GM19468 (cell line): ENCODE measurements at regions not wholly inside any gene's neighbourhood (a gene's known extent, or its start where the extent isn't known, plus 50 kb on each side); places are given as distances from the start of the nearest gene placed in this dataset.

Source experiments
- ATAC-seq: cut with Tn5 transposase; IDR thresholded peaks from one replicate; pipeline ENCODE4 v1.9.1; 2021; ENCODE audit warnings: mild to moderate bottlenecking, moderate library complexity, moderate number of reproducible peaks; ENCODE audit not compliant: unreplicated experiment; ENCODE audit errors: extremely low read depth

DNA sequence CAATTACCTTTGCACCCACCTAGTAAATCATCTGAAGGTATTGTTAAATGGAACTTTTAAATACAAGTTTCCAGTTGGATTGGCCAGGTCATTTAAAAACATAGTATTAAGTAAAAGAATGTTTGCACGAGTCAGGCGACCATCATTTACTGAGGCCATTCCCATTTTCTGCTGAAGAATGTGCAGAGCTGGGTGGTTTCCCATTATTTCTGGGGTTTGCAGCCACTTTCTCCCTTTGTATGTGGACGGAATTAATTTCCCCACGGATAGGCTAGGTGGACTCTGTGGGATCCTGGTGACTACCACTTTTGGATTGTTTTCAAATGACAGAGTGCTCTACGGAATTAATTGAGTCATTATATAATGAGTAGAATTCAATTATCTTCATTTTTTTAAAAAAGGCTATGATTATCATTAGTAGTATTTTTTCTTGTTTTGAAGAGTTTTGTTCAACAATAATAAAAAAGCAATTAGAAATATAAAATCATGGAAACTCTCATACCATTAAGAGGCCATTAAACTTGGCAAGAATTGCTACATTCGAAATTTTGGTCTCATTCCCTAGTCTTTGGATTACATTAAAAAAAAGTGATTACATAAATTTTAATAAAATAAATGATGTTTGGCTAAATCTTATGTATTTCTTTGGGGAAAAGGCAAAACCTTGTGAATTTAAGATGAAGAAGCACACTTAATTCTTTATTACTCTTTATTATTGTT is 120.4 kb upstream of the FZD8 start:
- ATAC-seq = no peak

DNA sequence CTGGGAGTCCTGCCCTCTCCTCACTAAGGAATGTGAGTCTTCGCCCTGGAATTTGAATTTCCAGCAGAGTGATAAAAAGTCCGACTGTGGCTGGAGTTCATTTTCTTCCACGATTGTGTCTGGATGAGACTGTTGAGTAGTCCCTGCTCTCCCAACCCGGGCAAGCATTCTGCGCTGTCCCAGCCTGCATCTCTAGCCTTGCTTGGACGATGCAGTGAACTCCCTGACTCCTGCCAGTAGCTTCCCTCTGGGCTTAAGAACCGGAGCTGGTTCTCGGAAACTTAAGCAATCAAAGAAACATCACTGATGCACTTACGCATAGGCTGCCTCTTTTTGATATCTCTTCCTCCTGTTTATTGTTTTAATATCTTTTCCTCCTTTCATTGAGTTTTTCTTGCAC is 116.0 kb upstream of the FZD8 start:
- ATAC-seq = no peak

DNA sequence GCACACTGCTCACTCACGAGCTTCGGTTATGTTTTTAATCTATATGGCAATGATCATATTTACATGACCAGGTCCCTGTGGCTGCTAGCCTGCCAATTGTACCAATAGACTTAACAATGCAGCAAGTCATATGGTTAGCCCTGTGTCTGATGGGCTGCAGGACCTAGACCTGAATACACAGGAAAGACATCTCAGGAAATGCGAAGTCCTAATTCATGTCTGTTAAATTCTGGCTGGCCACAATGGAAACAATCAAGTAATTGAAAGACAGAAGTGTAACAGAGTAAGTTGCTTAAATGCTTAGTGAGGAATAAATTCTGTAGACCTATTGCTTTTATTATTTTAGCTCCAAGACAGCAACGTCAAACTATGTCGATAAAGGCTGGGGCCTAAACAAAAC is 112.4 kb upstream of the FZD8 start:
- no peak for ATAC-seq

DNA sequence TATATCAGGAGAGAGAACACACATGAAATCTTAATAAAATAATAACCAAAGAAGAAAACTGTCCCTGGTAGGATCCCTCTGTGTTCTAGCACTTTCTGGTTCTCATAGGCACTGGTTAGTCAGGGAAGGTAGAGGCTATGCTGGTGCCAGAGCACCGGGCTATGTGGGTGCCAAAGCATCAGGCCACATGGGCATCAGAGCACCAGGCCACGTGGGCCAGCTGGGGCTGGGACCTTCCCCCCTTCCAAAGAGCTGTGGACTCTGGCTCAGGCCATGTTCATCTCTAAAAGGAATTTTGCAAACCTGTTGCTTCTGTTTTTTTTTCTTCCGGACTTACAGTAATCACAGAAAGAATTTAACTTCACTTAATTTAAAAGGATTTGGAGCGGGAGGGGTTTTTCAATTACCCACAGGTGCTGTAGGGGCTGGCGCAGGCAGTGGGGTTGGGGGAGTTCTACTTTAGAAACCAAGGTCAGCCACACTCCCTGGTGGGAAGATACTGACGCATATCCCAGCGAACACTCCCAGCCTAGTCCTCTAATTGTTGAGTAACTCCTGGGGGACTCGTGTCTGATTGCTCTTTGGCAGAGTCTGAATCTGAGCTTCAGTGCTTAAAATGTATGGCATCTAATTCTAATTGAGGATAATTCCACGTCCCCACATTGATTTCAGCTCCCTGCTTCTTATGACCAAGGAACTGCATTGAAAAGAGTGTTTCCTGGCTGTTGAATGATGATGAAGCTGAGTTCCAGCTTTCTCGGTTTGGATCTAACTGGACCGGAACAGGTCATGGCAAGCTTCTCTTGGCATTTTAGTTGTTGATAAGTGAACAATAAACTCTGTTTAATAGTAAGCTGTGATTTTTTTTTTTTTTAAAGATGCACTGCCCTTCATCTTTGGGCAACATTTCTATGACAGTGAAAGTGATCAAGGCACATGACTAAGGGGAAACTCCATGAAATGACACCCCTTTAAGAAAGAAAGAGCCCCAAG is 110.7 kb upstream of the FZD8 start:
- ATAC-seq = no peak

DNA sequence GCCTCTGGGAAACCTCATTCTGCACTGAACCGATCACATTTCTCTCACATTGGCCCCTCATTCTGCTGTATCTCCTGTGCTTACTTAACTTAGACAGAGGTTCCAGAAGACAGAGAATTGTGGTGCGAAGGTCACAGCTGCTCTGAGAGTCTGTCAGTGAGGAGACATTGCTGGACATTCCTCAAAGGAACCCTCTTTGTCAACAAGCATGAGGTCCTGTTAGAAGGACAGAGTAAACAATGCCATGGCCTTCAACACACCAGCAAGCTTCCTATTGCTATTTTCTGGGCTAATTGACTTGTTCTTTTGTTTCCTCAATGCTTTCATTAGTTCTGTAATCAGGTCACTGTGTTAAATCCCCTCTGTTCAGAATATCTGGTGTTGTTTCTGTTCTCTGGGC is 109.3 kb upstream of the FZD8 start:
- no peak for ATAC-seq

DNA sequence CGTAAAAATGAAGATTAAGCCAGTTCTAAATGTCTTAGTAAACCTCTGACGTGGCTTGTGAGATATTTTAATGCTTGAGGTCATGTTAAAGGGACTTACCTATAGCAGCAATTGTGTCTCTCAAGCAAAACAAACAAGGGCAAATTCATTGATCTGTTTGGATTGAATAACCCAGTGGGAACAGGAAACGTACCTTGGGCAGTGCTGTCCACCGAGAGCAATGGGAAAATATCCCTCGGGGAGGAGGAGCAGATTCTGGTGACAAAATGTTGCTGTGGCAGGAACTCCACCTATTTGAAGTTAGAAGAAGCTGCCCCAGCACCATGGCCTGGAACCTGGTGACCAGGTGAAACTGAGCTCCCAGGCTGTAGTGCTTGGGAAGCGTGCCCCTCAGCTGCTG is 107.1 kb upstream of the FZD8 start:
- no peak for ATAC-seq

DNA sequence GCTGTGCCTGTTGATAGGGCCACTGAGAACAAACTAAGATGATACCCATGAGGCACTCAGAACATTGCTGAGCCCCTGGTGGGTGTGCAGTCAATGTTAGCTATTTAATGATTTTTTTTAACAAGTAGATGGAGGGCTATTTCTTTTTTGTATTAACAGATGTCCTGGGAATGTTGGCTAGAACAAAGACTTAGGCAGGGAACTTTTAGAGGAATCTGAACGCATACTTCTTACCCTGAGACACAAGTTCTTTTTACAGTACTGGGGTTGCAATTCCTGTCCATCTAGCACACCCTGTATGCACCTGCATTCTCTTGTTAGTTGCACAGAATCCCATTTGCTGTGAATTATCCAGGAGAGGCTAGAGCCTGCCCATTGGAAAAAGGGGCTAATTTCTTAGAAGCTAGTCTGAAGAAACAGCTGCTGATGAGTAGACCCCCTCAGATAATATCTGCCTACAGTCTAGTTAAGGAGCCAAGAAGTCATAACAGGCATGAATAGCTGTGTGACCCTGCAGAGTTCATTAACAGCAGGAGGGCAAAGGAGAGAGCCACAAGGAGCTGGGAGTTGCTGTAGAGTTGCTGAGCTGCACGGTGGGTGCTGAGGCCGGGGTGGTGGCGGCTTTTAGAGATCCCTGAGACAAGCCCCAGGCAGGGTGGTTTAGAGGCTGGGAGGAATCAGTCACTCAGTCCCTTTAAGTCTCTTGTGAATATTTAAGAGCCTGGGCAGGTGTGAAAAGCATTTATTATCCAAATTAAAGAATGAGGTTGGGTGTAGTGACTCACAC is 103.7 kb upstream of the FZD8 start:
- ATAC-seq = no peak

DNA sequence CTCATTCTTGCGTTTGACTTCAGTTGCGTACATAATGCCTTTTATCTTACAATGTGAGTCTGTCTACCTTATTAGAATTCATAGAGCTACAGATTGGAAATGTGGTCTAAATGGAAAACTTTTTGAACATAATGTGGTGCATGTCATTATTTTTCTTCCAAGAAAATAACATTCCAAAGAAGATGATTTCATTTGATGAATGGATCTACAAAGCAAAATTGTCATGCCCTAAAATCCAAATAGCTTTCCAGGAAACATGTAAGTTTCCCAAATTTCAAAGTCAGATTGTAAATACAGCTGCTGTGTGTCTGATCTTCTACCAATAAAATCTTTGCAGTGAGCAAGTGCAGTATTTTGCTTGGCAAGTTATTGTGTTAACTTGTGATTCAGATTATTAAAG is 101.8 kb upstream of the FZD8 start:
- no peak for ATAC-seq

DNA sequence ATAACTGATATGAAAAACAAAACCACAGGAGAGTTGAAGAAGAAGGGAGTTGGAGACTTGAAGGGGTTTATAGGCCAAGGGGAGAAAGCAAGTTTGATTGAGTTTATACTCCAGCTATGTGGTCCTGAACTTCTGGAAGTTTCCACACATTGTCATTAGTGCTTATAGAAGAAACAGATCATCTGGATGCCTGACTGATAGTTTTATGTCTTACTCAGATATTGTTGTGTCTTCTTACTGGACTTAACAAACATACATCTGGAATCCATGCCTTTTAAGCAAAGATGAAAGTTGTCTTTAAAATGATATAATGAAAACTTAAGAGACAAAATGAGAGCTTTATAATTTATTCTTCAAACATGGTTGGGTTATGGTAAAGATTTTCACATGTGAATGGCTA is 101.3 kb upstream of the FZD8 start:
- no peak for ATAC-seq

DNA sequence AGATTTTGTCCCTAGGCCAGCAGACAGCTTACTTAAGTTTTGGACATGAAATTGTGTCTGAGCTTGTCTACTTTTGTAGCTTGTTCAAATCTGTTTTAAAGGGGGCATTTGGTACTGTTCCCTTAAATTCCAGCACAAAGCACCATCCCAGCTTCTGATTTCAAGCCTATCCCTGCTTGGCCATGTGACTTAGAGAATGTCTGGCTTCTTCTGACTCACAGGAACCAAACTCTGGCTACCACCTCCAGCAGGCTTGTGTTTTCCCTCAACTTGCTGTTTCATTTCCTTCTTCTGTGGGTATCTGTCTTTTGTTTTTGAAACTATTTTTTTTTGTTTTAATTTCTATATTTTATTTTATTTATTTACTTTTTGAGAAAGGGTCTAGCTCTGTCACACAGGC is 97.9 kb upstream of the FZD8 start:
- no peak for ATAC-seq

DNA sequence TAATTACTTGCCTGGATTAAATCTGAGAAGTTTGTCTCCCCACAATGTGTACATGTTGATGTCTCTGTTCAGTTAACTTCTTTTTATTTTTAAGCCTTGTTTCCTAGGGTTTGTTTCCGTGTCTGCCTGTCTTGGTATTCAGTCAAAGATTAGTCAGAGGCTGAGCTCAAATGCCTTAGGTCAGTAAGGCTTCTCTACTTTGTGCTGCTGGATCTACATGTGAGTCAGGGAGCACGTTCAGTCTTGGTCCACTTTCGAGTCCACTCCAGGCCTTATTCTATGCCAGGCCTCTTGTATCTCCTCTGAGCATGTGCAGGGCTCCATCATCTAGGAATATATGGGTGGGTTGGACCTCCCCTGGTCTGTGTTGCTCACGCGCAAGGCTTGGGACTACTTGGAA is 93.3 kb upstream of the FZD8 start:
- ATAC-seq = no peak

DNA sequence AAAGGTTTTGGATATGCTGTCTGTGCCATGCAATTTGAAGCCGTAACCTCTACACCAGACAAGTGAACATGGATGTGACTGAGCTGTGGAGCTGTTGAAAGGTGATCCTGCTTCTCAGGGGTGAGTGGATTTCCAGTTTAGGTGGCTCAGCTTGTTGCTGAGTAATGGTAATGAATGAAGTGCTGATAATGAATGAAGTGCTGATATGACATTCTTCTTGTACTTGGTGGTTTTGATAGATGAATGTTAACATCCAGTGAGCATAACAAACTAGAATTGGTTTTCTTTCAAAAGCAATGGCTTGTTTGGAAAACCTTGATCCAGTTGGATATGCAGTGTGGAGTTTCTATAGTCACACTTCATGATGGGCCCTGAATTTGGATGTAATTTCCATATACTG is 89.7 kb upstream of the FZD8 start:
- ATAC-seq = no peak

DNA sequence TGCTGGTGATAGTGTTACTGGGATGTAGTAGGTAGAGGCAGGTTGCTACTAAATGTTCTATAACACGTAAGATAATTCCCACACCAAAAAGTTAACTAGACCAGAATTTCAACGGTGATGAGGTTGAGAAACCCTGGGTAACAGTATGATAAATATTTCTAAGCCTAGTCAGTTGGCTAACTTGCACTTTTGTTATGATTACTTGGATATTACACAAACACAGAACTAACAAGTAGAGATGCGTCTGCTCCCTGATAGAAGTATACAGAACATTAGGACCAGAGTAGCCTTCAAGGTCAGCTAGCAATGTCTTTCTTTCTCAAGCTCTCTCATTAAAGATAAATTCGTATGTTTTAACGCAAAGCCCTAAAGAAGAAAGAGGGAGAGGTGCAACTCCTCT is 86.2 kb upstream of the FZD8 start:
- no peak for ATAC-seq

DNA sequence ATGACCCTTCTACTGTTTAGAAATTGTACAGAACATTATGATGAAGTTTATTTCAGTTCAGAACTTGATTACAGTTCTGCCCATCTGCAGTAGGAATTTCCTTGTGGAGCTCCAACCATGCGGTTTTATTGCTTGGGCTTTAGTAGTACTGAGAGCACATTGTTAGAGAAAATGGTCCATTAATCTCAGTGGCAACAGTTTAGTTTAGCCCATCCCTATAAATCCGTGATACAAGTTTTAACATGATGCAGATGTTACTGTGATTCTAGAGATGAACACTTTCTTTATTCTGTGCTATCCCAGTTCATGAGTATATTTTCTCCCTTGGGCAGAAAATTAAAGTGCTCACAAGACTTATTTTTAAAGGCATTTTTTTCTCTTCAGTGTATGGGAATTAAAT is 84.8 kb upstream of the FZD8 start:
- no peak for ATAC-seq

DNA sequence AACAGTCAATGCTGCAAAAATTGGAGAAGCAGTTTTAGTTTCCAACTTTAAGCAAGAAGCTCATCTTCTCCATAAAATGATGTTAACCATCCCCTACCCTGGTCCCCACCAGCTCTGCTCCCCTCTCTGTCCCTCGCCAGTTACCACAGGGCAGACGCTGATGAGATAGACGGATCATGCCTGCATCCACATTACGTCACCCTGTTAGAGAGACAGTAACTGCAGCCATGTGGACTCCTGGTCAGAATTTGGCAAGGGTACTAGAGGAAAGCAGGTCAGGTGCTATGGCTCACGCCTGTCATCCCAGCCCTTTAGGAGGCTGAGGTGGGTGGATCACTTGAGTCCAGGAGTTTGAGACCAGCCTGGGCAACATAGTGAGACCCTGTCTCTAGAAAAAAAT is 81.9 kb upstream of the FZD8 start:
- ATAC-seq = no peak

DNA sequence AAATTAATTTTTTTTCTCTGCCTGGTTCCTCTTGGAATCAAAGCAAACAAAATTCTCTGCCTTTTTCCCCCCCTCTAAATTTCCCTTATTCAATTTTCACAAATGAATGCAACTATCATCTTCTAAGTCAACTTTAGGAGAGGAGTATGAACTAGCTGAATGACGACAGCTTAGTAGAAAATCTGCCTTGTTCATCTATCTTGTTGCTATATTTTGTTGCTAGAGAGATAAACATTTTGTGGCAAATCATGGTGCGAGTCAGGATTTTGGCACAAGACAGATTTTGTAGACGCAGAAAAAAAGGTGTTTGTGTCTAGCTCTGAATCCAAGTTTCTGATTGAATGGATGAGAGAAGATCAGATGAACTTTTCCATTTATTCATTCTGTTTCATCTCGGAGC is 81.0 kb upstream of the FZD8 start:
- ATAC-seq = no peak

DNA sequence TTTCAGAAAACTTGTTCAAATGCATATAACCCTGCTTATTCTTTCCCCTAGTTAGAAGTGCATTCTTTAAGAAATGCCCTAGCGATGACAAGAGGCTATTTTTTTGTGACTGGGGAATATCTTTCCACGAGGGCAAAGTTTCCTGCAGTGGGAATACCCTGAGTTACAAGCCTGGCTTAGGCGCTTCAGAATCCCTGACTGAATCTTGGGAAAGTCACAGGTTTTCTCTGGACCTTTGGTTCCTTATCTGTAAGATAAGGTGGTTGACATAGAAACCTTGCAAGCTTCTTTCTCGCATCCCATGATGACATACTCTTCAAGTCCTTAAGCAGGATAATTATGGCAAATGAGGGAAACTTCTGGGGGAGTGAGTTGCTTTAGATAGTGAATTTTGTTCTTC is 80.5 kb upstream of the FZD8 start:
- no peak for ATAC-seq

DNA sequence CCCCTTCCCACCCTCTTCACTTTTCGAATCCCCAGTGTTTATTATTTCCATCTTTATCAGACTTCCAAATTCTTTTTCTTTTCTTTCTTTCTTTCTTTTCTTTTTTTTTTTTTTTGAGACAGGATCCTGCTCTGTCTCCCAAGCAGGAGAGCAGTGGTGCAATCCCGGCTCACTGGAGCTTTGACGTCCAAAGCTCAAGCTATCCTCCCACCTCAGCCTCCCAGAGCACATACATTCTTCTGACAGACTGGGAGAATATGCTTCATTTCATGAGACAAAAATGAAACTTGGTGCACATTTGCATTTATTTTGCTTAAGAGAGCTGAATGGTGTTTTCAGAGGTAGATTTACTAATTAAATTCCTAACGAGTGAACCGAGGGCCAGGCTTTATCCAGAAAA is 80.1 kb upstream of the FZD8 start:
- ATAC-seq = no peak

DNA sequence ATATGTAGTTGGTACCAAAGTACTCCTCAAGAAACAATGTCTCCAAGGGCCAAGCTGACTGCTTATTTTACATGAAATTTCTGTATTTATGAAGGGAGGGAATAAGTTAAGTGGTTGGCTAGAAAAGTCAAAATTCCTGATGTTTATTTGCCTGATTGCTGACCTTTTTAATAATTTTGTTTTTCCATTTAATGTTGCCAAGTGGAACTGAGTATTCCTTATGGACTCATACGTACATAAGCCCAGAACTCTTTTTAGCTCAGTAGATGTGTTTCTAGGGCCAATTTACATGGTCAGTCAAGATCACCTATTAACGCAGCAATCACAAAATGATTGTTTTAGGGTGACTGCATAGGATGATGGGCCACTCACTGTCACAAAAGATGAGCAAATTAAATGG is 78.3 kb upstream of the FZD8 start:
- ATAC-seq = no peak

DNA sequence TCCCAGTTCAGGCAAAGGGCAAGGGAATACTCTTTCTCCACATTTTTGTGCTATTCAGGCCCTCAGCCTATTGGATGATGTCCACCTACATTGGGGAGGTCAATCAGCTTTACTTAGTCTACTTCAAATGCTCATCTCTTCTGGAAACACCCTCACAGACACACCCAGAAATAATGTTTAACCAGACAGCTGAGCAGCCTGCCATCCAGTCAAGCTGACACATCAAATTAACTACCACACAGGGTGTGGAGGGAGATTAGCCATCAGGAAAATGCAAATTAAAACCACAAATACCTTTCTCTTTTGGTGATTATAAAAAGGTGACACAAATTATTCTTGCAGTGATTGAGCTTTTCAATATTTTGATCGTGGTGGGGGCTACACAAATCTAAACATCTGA is 74.7 kb upstream of the FZD8 start:
- no peak for ATAC-seq

DNA sequence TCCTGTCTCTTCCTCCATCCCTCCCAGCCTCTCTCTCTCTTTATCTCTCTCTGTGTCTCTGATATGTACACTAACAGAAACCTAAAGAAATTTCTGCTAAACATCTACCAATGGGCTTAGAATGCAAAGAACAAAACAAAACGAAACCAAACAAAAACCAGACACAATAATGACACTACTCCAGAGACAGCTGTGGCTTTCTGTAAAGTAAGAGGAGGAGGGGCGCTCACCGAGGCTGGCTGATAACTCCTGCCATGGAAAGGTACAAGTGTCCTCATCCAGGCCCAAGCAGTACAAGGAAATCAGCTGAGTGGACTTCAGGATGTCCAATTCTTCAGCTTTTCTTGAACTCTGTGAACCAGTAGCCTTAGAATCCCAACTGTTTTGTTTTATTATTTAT is 70.4 kb upstream of the FZD8 start:
- no peak for ATAC-seq
